GM12878 (cell line): ENCODE measurements at regions not wholly inside any gene's neighbourhood (a gene's known extent, or its start where the extent isn't known, plus 50 kb on each side); places are given as distances from the start of the nearest gene placed in this dataset.

Source experiments
- POLR2A ChIP-seq: IDR thresholded peaks from 2 replicates; pipeline ENCODE4 v1.6.1; 2011; ENCODE audit warnings: low read depth, mild to moderate bottlenecking, low read length
- POLR2AphosphoS5 ChIP-seq: IDR thresholded peaks from 2 replicates; pipeline ENCODE4 v1.6.1; 2011; ENCODE audit warnings: mild to moderate bottlenecking, low read length, inconsistent platforms
- TCF7 ChIP-seq: IDR thresholded peaks from 2 replicates; pipeline ENCODE4 v1.6.1; 2014; ENCODE audit warnings: antibody characterized with exemption, borderline replicate concordance
- TF ChIP-seq, protein P1 (sequence below), 3 experiments: IDR thresholded peaks in 2 of 3; conservative IDR thresholded peaks in 1 of 3; 2 replicates each; pipeline ENCODE4 v1.5.1; 2011; ENCODE audit warnings: low read depth in 3 of 3, low read length in 3 of 3, mild to moderate bottlenecking in 3 of 3, control low read depth in 2 of 3, moderate library complexity in 2 of 3, inconsistent platforms in 1 of 3, mixed read lengths in 1 of 3; ENCODE audit not compliant: control insufficient read depth in 2 of 3, insufficient read depth in 1 of 3; ENCODE audit errors: extremely low read depth in 1 of 3

DNA sequence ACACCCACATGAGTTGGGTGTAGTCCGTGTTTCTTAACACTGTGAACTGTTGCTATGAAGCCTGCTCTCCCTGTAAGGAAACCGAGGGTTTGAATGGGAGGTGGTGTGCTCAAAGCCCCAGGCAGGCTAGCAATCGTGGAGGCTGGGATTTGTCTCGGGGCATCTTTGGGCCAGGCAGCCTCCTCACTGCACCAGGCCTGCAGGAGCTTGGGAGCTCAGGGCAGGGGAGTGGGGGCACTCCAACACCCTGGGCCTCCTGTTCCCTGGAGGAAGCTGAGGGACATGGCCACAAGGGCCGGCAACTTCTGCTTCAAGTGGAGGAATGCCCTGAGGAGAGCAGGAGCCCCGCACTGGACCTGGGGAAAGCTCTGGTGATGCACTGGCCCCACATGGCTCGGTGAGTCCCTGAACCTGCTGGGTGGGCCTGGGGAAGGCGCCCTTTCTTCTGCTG lies 164.7 kb upstream of the B3GAT1 start:
- TF ChIP-seq POLR2AphosphoS5 (no peak), POLR2A (no peak), TCF7 (no peak)
- TF ChIP-seq, protein P1, sequence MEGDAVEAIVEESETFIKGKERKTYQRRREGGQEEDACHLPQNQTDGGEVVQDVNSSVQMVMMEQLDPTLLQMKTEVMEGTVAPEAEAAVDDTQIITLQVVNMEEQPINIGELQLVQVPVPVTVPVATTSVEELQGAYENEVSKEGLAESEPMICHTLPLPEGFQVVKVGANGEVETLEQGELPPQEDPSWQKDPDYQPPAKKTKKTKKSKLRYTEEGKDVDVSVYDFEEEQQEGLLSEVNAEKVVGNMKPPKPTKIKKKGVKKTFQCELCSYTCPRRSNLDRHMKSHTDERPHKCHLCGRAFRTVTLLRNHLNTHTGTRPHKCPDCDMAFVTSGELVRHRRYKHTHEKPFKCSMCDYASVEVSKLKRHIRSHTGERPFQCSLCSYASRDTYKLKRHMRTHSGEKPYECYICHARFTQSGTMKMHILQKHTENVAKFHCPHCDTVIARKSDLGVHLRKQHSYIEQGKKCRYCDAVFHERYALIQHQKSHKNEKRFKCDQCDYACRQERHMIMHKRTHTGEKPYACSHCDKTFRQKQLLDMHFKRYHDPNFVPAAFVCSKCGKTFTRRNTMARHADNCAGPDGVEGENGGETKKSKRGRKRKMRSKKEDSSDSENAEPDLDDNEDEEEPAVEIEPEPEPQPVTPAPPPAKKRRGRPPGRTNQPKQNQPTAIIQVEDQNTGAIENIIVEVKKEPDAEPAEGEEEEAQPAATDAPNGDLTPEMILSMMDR (IDR thresholded peaks at IDR 0.05 in 2 of 3, conservative IDR thresholded peaks at IDR 0.05 in 1 of 3; ENCODE audit: control insufficient read depth in 2 of 3, extremely low read depth in 1 of 3, insufficient read depth in 1 of 3, low read depth in 3 of 3, low read length in 3 of 3): no peak
